HCT116 (cell line): ENCODE measurements at regions not wholly inside any gene's neighbourhood (a gene's known extent, or its start where the extent isn't known, plus 50 kb on each side); places are given as distances from the start of the nearest gene placed in this dataset.

Experiments
- ATAC-seq: fragments of 200-7000 bp; cut with Tn5 transposase; 2 replicates; pipeline ENCODE4 v1.9.1; 2020; ENCODE audit warnings: mild to moderate bottlenecking, moderate library complexity
- BruUV-seq: library from RNA; stranded (reverse); fragments of 400-500 nt; replicated peaks from 2 replicates; lab custom pipeline; 2021; lab: Mats Ljungman, UMichigan
- CTCF ChIA-PET: fragments of 300-600 bp; sonication (Branson Sonifier 250); formaldehyde crosslinking; loops from one replicate; lab custom pipeline; 2021; ENCODE audit warnings: antibody characterized with exemption; lab: Charles Lee
- POLR2A ChIA-PET: fragments of 300-600, 350-600 bp; sonication (Branson Sonifier 250); formaldehyde crosslinking; loops from one replicate; lab custom pipeline; 2021; ENCODE audit warnings: antibody characterized with exemption; lab: Charles Lee
- RAD21 ChIA-PET, 2 experiments: fragments of 300-600 bp; sonication (Branson Sonifier 250); formaldehyde crosslinking; loops; one replicate each; lab custom pipeline; 2023; ENCODE audit warnings: low total read pairs in 2 of 2; ENCODE audit not compliant: uncharacterized antibody in 2 of 2, unreplicated experiment in 2 of 2, low non-redundant PET in 1 of 2; lab: Charles Lee
- DNase-seq: peaks from one replicate; pipeline ENCODE4 v3.0.0-alpha.2; 2010; ENCODE audit warnings: low read depth, low spot score
- H2AFZ ChIP-seq: fragments of 200-600 bp; shearing (Covaris generic), sonication (generic); 2 replicates; pipeline ENCODE4 v1.6.1; 2017; ENCODE audit warnings: low read depth, mixed run types, mixed read lengths, antibody characterized with exemption, low read length; ENCODE audit not compliant: poor library complexity, severe bottlenecking
- H3K27ac ChIP-seq: 2 replicates; pipeline ENCODE4 v1.5.1; 2012; ENCODE audit warnings: low read depth, low read length
- H3K27me3 ChIP-seq: fragments of 200-600 bp; sonication (generic); 2 replicates; pipeline ENCODE4 v1.6.1; 2016; ENCODE audit warnings: mixed run types, low read length, mixed read lengths; ENCODE audit not compliant: insufficient read depth
- H3K36me3 ChIP-seq, 2 experiments: fragments of 200-500 bp in 1 of 2; fragments of 200-600 bp in 1 of 2; sonication (Bioruptor generic) in 1 of 2; sonication (generic) in 1 of 2; 2 replicates each; pipeline versions ENCODE4 v1.5.1 to v1.6.1; 2014 to 2016; ENCODE audit warnings: low read length in 2 of 2, inconsistent platforms in 1 of 2, mixed read lengths in 1 of 2, mixed run types in 1 of 2; ENCODE audit not compliant: insufficient read depth in 2 of 2, control insufficient read depth in 1 of 2
- H3K4me1 ChIP-seq, 2 experiments: fragments of 200-600 bp in 1 of 2; sonication (generic) in 1 of 2; 2 replicates each; pipeline versions ENCODE4 v1.5.1 to v1.6.1; 2012 to 2017; ENCODE audit warnings: low read length in 2 of 2, inconsistent platforms in 1 of 2, mild to moderate bottlenecking in 1 of 2, mixed read lengths in 1 of 2, mixed run types in 1 of 2, moderate library complexity in 1 of 2; ENCODE audit not compliant: insufficient read depth in 2 of 2, control insufficient read depth in 1 of 2
- H3K4me2 ChIP-seq: fragments of 200-600 bp; sonication (generic); 2 replicates; pipeline ENCODE4 v1.6.1; 2017; ENCODE audit warnings: mixed run types, low read length, mixed read lengths
- H3K4me3 ChIP-seq, 2 experiments: fragments of 200-600 bp in 1 of 2; sonication (generic) in 1 of 2; replicated peaks in 1 of 2; 2 replicates each; pipeline ENCODE4 v1.5.1; 2011 to 2016; ENCODE audit warnings: low read length in 2 of 2, control low read depth in 1 of 2, low read depth in 1 of 2, mild to moderate bottlenecking in 1 of 2, mixed read lengths in 1 of 2, mixed run types in 1 of 2
- H3K79me2 ChIP-seq: fragments of 200-600 bp; sonication (generic); 2 replicates; pipeline ENCODE4 v1.6.1; 2017; ENCODE audit warnings: mild to moderate bottlenecking, mixed run types, low read length, moderate library complexity, mixed read lengths; ENCODE audit not compliant: insufficient read depth
- H3K9ac ChIP-seq: fragments of 200-600 bp; sonication (generic); 2 replicates; pipeline ENCODE4 v1.6.1; 2016; ENCODE audit warnings: low read length, mixed read lengths
- H3K9me2 ChIP-seq: fragments of 200-600 bp; sonication (generic), shearing (Covaris generic); 2 replicates; pipeline ENCODE4 v1.6.1; 2017; ENCODE audit warnings: mixed run types, mild to moderate bottlenecking, moderate library complexity; ENCODE audit not compliant: insufficient read depth
- H3K9me3 ChIP-seq, 2 experiments: fragments of 200-500 bp in 1 of 2; fragments of 200-600 bp in 1 of 2; sonication (Bioruptor generic) in 1 of 2; sonication (generic) in 1 of 2; 2 replicates each; pipeline ENCODE4 v1.6.1; 2014 to 2017; ENCODE audit warnings: low read length in 2 of 2, mixed read lengths in 2 of 2, inconsistent platforms in 1 of 2, low read depth in 1 of 2, mild to moderate bottlenecking in 1 of 2, mixed run types in 1 of 2, moderate library complexity in 1 of 2; ENCODE audit not compliant: control insufficient read depth in 1 of 2, insufficient read depth in 1 of 2
- H4K20me1 ChIP-seq: fragments of 200-600 bp; sonication (generic), shearing (Covaris generic); 2 replicates; pipeline ENCODE4 v1.6.1; 2017; ENCODE audit warnings: mixed run types, mild to moderate bottlenecking, moderate library complexity; ENCODE audit not compliant: insufficient read depth
- CBX3 ChIP-seq: IDR thresholded peaks from 2 replicates; pipeline ENCODE4 v1.6.1; 2012; ENCODE audit warnings: low read depth
- CEBPB ChIP-seq: IDR thresholded peaks from 2 replicates; pipeline ENCODE4 v1.6.1; 2012; ENCODE audit warnings: low read depth
- CTCF ChIP-seq, 3 experiments: fragments of 200-600 bp in 1 of 3; sonication (generic) in 1 of 3; IDR thresholded peaks in 2 of 3; conservative IDR thresholded peaks in 1 of 3; 2 replicates each; pipeline ENCODE4 v1.5.1; 2012 to 2017; ENCODE audit warnings: low read depth in 2 of 3, low read length in 2 of 3, antibody characterized with exemption in 1 of 3, borderline replicate concordance in 1 of 3, control low read depth in 1 of 3, mild to moderate bottlenecking in 1 of 3, mixed read lengths in 1 of 3, mixed run types in 1 of 3, moderate library complexity in 1 of 3; ENCODE audit not compliant: insufficient read depth in 1 of 3
- ELF1 ChIP-seq: IDR thresholded peaks from 2 replicates; pipeline ENCODE4 v1.6.1; 2012; ENCODE audit warnings: low read depth, borderline replicate concordance
- EZH2 ChIP-seq: fragments of 200-600 bp; sonication (generic); IDR thresholded peaks from 2 replicates; pipeline ENCODE4 v1.6.1; 2017; ENCODE audit warnings: antibody characterized with exemption, mixed run types
- EZH2phosphoT487 ChIP-seq: fragments of 200-600 bp; IDR thresholded peaks from 2 replicates; pipeline ENCODE4 v1.6.1; 2018; ENCODE audit warnings: antibody characterized with exemption, borderline replicate concordance
- FOSL1 ChIP-seq: IDR thresholded peaks from 2 replicates; pipeline ENCODE4 v1.6.1; 2012; ENCODE audit warnings: low read depth
- JUND ChIP-seq: IDR thresholded peaks from 2 replicates; pipeline ENCODE4 v1.6.1; 2012
- MAX ChIP-seq: IDR thresholded peaks from 2 replicates; pipeline ENCODE4 v1.6.1; 2012
- POLR2AphosphoS5 ChIP-seq: IDR thresholded peaks from 2 replicates; pipeline ENCODE4 v1.6.1; 2011; ENCODE audit warnings: mild to moderate bottlenecking, low read depth, low read length, moderate library complexity
- RAD21 ChIP-seq: IDR thresholded peaks from 2 replicates; pipeline ENCODE4 v1.6.1; 2012; ENCODE audit warnings: low read depth, mild to moderate bottlenecking
- REST ChIP-seq: IDR thresholded peaks from 2 replicates; pipeline ENCODE4 v1.6.1; 2012; ENCODE audit warnings: low read depth
- SIN3A ChIP-seq: IDR thresholded peaks from 2 replicates; pipeline ENCODE4 v1.6.1; 2012; ENCODE audit warnings: low read depth
- SP1 ChIP-seq: IDR thresholded peaks from 2 replicates; pipeline ENCODE4 v1.6.1; 2012; ENCODE audit warnings: low read depth
- TCF7L2 ChIP-seq: IDR thresholded peaks from 2 replicates; pipeline ENCODE4 v1.7.0; 2011; ENCODE audit warnings: borderline replicate concordance, inconsistent platforms; ENCODE audit not compliant: insufficient read depth, insufficient read length; ENCODE audit errors: extremely low read depth
- YY1 ChIP-seq: IDR thresholded peaks from 2 replicates; pipeline ENCODE4 v1.6.1; 2011; ENCODE audit warnings: low read length, low read depth, moderate library complexity, mild to moderate bottlenecking; ENCODE audit not compliant: insufficient replicate concordance; ENCODE audit errors: extremely low read depth
- ZBTB33 ChIP-seq: IDR thresholded peaks from 2 replicates; pipeline ENCODE4 v1.6.1; 2011; ENCODE audit warnings: mild to moderate bottlenecking, low read length, moderate library complexity; ENCODE audit not compliant: insufficient replicate concordance; ENCODE audit errors: extremely low read depth
- ZFX ChIP-seq: fragments of 450-650 bp; IDR thresholded peaks from 2 replicates; pipeline ENCODE4 v1.6.1; 2017
- ZNF274 ChIP-seq: fragments of 200-500 bp; sonication (Bioruptor generic); IDR thresholded peaks from 2 replicates; pipeline ENCODE4 v1.6.1; 2014; ENCODE audit warnings: mild to moderate bottlenecking, low read depth, low read length, inconsistent platforms
- intact Hi-C: fragments of 100-400 bp; cut with micrococcal nuclease; formaldehyde crosslinking; loops from 2 replicates; pipeline ENCODE4 v1.10.0; 2022

GRCh38 chr11:128346804-128347203 lies 240.6 kb downstream of the ETS1 start:
- no peaks in the 10 kb centered on the region for H3K9me3 ChIP-seq
- intact Hi-C loops: no loop called here
- no TSS peak for BruUV-seq
- POLR2A ChIA-PET: no interaction called here
- H3K27me3 ChIP-seq: peaks cover 35% of the 10 kb centered on the region
- no peaks in the 10 kb centered on the region for H3K79me2 ChIP-seq
- TF ChIP-seq TCF7L2 (no peak), SIN3A (no peak), ZNF274 (no peak), EZH2 (no peak), EZH2phosphoT487 (no peak), REST (no peak), CBX3 (no peak), MAX (no peak), SP1 (no peak), ZBTB33 (no peak), ELF1 (no peak), CTCF (IDR thresholded peaks at IDR 0.05 in 2 of 3, conservative IDR thresholded peaks at IDR 0.05 in 1 of 3; ENCODE audit: borderline replicate concordance in 1 of 3, insufficient read depth in 1 of 3, low read depth in 2 of 3, low read length in 2 of 3) (no peak), FOSL1 (no peak), POLR2AphosphoS5 (no peak), RAD21 (no peak), JUND (no peak), CEBPB (no peak), YY1 (no peak), ZFX (no peak)
- ATAC-seq: no peak
- CTCF ChIA-PET: no interaction called here
- no peak overlapping the region for H3K27ac ChIP-seq
- H3K9me2 ChIP-seq: no peaks in the 10 kb centered on the region
- no peaks in the 10 kb centered on the region for H3K36me3 ChIP-seq
- no peak overlapping the region for H2AFZ ChIP-seq
- H3K4me3 ChIP-seq: no peak overlapping the region
- H3K9ac ChIP-seq: no peak overlapping the region
- no peaks in the 10 kb centered on the region for H4K20me1 ChIP-seq
- H3K4me2 ChIP-seq: no peak overlapping the region
- DNase-seq: no peak
- H3K4me1 ChIP-seq: no peaks in the 10 kb centered on the region
- RAD21 ChIA-PET: no interaction called here
